Thoracic aorta (tissue), 2 donors: ENCODE measurements at regions not wholly inside any gene's neighbourhood (a gene's known extent, or its start where the extent isn't known, plus 50 kb on each side); places are given as distances from the start of the nearest gene placed in this dataset.

Source experiments
- ATAC-seq: fragments of 150-250 bp; one replicate; pipeline ENCODE4 v1.8.0; 2017; ENCODE audit warnings: low read depth; ENCODE audit not compliant: insufficient number of reproducible peaks, low FRiP score
- DNase-seq: peaks from one replicate; pipeline ENCODE4 v3.0.0-alpha.2; 2020; ENCODE audit warnings: low spot score
- H3K27ac ChIP-seq, 2 donors: fragments of 200-600 bp; sonication (generic); 1 replicate in 1 of 2; 2 replicates in 1 of 2; pipeline ENCODE4 v1.5.1; 2016; ENCODE audit warnings: mild to moderate bottlenecking in 2 of 2, moderate library complexity in 2 of 2
- H3K27me3 ChIP-seq: fragments of 200-600 bp; sonication (generic); replicated peaks from 2 replicates; pipeline ENCODE4 v1.6.0; 2016; ENCODE audit warnings: mild to moderate bottlenecking; ENCODE audit not compliant: insufficient read depth
- H3K36me3 ChIP-seq: fragments of 200-600 bp; sonication (generic); one replicate; pipeline ENCODE4 v1.5.1; 2016
- H3K4me1 ChIP-seq, 2 donors: fragments of 200-600 bp; sonication (generic); 1 replicate in 1 of 2; 2 replicates in 1 of 2; pipeline versions ENCODE4 v1.5.1 to v1.6.0; 2016; ENCODE audit warnings: low read depth in 2 of 2, mild to moderate bottlenecking in 1 of 2; ENCODE audit not compliant: control insufficient read depth in 1 of 2
- H3K4me3 ChIP-seq: fragments of 200-600 bp; sonication (generic); 2 replicates; pipeline ENCODE4 v1.5.1; 2016; ENCODE audit warnings: mild to moderate bottlenecking
- H3K9me3 ChIP-seq: fragments of 200-600 bp; sonication (generic); 2 replicates; pipeline ENCODE4 v1.5.1; 2016
- TF ChIP-seq, protein P1 (sequence below): fragments of 200-600 bp; sonication (generic); IDR thresholded peaks from one replicate; pipeline ENCODE4 v1.5.1; 2019; ENCODE audit warnings: antibody characterized with exemption

- Histone ChIP-seq H3K9me3 (no peaks in the 10 kb centered on the region), H3K36me3 (no peaks in the 10 kb centered on the region), H3K27me3 (no peaks in the 10 kb centered on the region), H3K27ac (no peak overlapping the region), H3K4me3 (no peak overlapping the region), H3K4me1 (peaks cover 9 to 44% of the 10 kb centered on the region in 2 donors)
- DNase-seq (no peak), ATAC-seq (no peak)
- TF ChIP-seq, protein P1, sequence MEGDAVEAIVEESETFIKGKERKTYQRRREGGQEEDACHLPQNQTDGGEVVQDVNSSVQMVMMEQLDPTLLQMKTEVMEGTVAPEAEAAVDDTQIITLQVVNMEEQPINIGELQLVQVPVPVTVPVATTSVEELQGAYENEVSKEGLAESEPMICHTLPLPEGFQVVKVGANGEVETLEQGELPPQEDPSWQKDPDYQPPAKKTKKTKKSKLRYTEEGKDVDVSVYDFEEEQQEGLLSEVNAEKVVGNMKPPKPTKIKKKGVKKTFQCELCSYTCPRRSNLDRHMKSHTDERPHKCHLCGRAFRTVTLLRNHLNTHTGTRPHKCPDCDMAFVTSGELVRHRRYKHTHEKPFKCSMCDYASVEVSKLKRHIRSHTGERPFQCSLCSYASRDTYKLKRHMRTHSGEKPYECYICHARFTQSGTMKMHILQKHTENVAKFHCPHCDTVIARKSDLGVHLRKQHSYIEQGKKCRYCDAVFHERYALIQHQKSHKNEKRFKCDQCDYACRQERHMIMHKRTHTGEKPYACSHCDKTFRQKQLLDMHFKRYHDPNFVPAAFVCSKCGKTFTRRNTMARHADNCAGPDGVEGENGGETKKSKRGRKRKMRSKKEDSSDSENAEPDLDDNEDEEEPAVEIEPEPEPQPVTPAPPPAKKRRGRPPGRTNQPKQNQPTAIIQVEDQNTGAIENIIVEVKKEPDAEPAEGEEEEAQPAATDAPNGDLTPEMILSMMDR: no peak
Measured at GRCh38 chr20:40774252-40774651, 85.2 kb upstream of the MAFB start.

DNA sequence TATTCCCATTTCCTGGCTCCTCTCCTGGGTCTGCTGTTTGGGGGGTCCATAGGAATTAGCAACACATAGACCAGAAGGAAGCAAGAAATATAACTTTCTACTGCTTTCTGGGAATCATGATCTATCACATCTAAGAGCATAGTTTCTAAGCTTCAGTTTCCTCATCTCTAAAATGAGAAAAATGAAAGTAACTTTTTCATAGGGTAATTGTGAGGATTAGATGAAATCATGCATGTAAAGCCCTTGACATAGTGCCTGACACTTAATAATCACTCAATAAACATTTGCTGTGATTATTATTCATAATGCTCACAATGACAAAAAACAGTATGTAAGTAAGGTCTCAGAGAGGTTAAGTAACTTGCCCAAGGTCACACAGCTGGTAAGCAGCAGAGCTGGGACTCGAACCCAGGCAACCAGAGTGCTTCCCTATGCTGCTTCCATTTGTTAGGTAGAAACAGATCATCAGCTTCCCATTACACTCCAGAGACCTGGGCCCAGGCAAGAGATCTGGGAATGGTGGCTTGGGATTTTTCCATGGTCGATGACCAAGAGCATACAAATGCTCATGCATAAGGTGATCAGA, 86.6 kb upstream of the MAFB start:
- TF ChIP-seq, protein P1: no peak
- Histone ChIP-seq H3K36me3 (no peaks in the 10 kb centered on the region), H3K4me1 (peaks cover 9 to 38% of the 10 kb centered on the region in 2 donors), H3K27me3 (no peaks in the 10 kb centered on the region), H3K4me3 (no peak overlapping the region), H3K9me3 (no peaks in the 10 kb centered on the region), H3K27ac (no peak overlapping the region)
- no peak for DNase-seq
- ATAC-seq: no peak

DNA sequence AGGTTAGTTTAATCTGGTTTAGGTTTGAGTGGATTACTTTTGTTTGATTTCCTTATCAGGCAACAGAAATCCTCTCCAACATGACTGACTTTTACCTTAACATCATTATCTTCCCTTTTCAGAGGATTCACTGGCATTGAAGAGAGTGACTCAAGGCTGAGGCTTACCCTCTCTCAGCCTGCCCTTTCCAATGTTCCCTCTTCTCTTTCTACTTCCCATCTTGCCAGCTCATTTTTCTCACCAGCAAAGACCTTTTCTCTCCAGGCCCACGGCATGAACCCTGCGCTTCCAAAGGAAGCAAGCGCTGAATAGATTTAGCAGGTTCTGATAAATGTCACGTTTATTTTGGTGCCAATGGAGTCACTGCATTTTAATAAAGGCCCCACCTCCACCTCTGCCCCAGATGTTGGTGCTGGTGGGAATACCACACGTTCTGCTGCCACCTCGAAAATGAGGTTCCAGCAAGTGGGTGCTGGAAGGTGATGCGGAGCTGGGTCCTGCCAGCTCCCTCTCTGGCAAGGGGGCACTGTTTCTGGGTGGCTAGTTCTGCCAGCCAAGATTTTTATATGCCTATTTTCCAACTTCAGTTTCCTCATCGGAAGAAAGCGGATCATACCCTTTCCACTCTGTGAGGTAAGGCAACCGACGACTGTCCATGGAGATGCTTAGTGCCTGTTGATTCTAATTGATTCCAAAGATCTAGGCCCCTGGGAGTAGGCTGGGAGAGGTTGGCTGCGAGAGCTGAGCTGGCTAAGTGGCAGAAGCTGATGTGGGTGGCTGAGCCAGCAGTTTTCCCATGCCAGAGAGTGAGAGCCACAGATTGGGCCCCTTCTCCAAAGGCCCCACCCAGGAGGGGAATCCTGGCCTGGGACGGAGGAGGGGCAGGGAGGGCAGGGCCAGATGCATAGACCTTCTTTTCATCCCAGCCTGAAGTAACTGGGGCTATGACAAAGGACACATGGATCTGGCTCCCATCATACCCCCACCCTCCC, 87.7 kb upstream of the MAFB start:
- Histone ChIP-seq H3K4me3 (no peak overlapping the region), H3K9me3 (no peaks in the 10 kb centered on the region), H3K27ac (peak overlapping the region; percentile 31 to 58), H3K27me3 (no peaks in the 10 kb centered on the region), H3K4me1 (peaks cover 5 to 29% of the 10 kb centered on the region in 2 donors), H3K36me3 (no peaks in the 10 kb centered on the region)
- ATAC-seq: no peak
- no peak for DNase-seq
- TF ChIP-seq, protein P1: no peak

DNA sequence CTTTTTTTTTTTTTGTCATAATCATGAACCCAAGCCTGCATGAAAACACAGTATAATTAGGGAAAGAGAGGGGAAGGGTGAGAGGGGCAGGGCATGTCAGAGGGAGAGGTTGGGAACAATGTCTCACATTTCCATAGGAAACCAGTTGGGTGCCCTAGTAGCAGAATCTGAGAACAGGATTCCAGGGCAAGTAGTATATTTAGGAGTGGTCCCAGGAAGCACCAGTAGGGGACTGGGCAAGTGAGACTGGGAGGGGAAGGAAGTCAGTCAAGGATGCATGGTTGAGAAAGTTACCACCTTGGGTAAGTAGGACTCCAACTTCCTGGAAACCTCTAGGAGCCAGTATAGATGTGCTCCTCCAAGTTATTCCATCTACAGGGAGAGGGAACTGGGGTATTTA, 88.6 kb upstream of the MAFB start:
- no peak for ATAC-seq
- Histone ChIP-seq H3K36me3 (no peaks in the 10 kb centered on the region), H3K9me3 (no peaks in the 10 kb centered on the region), H3K27ac (no peak overlapping the region), H3K4me3 (no peak overlapping the region), H3K4me1 (peaks cover 5 to 29% of the 10 kb centered on the region in 2 donors), H3K27me3 (no peaks in the 10 kb centered on the region)
- TF ChIP-seq, protein P1: no peak
- DNase-seq: no peak

DNA sequence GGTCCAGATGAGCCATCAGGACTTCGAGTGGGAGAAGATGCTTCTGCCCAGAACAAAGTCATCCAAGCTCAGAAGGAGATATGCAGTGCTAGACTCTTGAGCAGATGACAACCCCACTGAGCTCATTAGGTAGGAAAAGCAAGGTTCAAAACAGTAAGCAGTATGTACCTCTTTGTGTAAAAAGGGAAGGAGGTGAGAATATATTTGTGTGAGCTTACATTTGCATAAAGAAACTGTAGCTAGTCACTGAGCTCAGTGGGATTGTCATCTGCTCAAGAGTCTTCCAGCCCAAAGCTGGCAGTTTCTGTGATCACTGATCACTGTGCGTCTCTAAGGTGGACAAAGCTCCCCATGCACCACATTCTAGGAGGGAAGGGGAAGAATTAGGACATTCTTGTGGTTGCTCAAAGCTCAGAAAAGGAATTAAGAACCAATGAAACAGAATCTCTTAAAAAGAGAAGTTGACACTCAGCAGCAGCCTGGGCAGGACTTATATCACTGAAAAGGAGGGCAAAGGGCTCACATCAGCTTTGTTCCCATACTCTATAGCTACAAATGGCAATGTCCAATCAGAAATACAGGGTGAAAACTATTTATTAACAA, 90.0 kb upstream of the MAFB start:
- no peaks in the 10 kb centered on the region for H3K9me3 ChIP-seq
- no peak overlapping the region for H3K4me3 ChIP-seq
- no peak for ATAC-seq
- DNase-seq: no peak
- H3K27ac ChIP-seq: no peak overlapping the region
- peaks cover 3 to 23% of the 10 kb centered on the region in 2 donors for H3K4me1 ChIP-seq
- no peaks in the 10 kb centered on the region for H3K36me3 ChIP-seq
- no peaks in the 10 kb centered on the region for H3K27me3 ChIP-seq
- TF ChIP-seq, protein P1: no peak
